T1000 (cell line): ENCODE measurements at regions not wholly inside any gene's neighbourhood (a gene's known extent, or its start where the extent isn't known, plus 50 kb on each side); places are given as distances from the start of the nearest gene placed in this dataset.
"Not testable (repeated sequence)": the region's sequence is repeated elsewhere in the genome, so short reads cannot be mapped to it uniquely, and the experiment has no call there.

Experiments used
- DNase-seq: peaks from one replicate; lab custom pipeline; 2025; ENCODE audit warnings: mixed read lengths; lab: John Stamatoyannopoulos, UW

- DNase-seq, result no peak
Measured at GRCh38 chr3:177783338-177783737, 586.1 kb upstream of the TBL1XR1 start.

- no peak for DNase-seq
Measured at GRCh38 chr3:177783767-177784166, 586.5 kb upstream of the TBL1XR1 start.

- no peak for DNase-seq
Measured at GRCh38 chr3:177787279-177788041, 590.2 kb upstream of the TBL1XR1 start.

- no peak for DNase-seq
Measured at GRCh38 chr3:177789500-177789899, 592.2 kb upstream of the TBL1XR1 start.

GRCh38 chr3:177792311-177793030, 595.2 kb upstream of the TBL1XR1 start:
- no peak for DNase-seq

GRCh38 chr3:177793451-177793850, 596.2 kb upstream of the TBL1XR1 start:
- DNase-seq, result no peak

GRCh38 chr3:177795216-177795615, 597.9 kb upstream of the TBL1XR1 start:
- DNase-seq, result no peak

GRCh38 chr3:177795859-177796258, 598.6 kb upstream of the TBL1XR1 start:
- DNase-seq, result no peak

GRCh38 chr3:177800147-177800546, 602.9 kb upstream of the TBL1XR1 start:
- DNase-seq, result not testable (repeated sequence)

- no peak for DNase-seq
Measured at GRCh38 chr3:177800561-177800960, 603.3 kb upstream of the TBL1XR1 start.

- no peak for DNase-seq
Measured at GRCh38 chr3:177802151-177802900, 605.0 kb upstream of the TBL1XR1 start.

- no peak for DNase-seq
Measured at GRCh38 chr3:177803500-177803899, 606.2 kb upstream of the TBL1XR1 start.

GRCh38 chr3:177804032-177804431, 606.8 kb upstream of the TBL1XR1 start:
- DNase-seq, result no peak

GRCh38 chr3:177804646-177805045, 607.4 kb upstream of the TBL1XR1 start:
- no peak for DNase-seq

- DNase-seq, result no peak
Measured at GRCh38 chr3:177807150-177807875, 610.0 kb upstream of the TBL1XR1 start.

- DNase-seq, result not testable (repeated sequence)
Measured at GRCh38 chr3:177808928-177809478, 611.7 kb upstream of the TBL1XR1 start.

GRCh38 chr3:177810162-177810623, 612.9 kb upstream of the TBL1XR1 start:
- peak; percentile 20 for DNase-seq

- DNase-seq, result no peak
Measured at GRCh38 chr3:177811112-177811511, 613.8 kb upstream of the TBL1XR1 start.

- DNase-seq, result no peak
Measured at GRCh38 chr3:177811835-177812234, 614.6 kb upstream of the TBL1XR1 start.

- no peak for DNase-seq
Measured at GRCh38 chr3:177812492-177812891, 615.2 kb upstream of the TBL1XR1 start.

GRCh38 chr3:177813322-177813721, 616.0 kb upstream of the TBL1XR1 start:
- DNase-seq, result no peak
